IPS DF 4.7 (cell line): ENCODE measurements at regions not wholly inside any gene's neighbourhood (a gene's known extent, or its start where the extent isn't known, plus 50 kb on each side); places are given as distances from the start of the nearest gene placed in this dataset.

Experiments used
- DNase-seq: peaks from one replicate; pipeline ENCODE4 v3.0.0-alpha.2; 2013; ENCODE audit warnings: low spot score; ENCODE audit errors: extremely low read depth

DNA sequence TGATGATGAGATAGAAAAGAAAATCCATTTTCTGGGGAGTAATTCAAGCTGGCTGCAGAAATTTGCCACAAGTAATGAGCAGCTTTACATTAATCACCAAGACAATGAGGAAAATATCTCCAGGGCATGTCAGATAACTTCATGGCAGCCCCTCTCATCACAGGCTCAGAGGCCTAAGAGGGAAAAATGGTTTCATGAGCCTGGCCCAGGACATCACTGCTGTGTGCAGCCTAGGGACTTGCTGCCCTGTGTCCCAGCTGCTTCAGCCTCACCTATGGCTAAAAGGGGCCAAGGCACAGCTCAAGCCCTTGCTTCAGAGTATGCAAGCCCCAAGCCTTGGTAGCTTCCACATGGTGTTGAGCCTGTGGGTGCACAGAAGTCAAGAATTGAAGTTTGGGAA, 161.7 kb downstream of the OPA1 start:
- DNase-seq = no peak

DNA sequence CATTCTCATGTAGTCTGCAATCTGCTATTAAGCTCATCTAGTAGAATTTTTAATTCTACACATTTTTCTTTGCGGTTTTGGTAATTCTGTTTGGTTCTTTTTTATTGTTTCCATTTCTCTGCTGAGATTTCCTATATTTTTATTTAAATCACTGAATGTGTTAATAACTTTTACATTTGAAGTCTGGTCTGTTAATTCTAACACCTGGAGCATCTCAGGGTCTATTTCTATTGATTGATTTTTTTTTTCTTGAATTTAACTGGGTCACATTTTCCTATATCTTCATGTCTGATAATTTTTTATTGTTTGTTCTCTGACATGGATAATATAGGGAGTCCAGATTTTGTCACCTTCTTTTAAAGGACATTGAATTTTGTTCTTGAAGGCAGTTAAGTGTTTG, 163.5 kb downstream of the OPA1 start:
- no peak for DNase-seq

DNA sequence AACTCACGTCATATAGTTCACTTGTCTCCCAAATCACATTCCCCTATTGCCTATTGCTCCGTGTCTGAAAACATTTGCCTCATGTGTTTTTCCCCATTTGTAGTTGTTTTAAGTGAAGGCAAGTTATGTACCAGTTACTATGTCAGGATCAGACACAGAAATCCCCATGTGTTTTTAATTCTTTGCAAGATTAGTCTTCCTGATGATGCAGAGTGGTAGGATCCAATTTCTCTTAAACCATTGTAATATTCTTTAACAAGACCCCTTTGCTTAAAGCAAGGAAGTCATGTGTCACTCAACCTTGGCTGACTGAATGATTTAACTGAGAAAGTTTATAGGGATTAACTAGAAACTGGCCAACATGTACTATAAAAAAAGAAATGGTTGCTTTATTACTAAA, 164.4 kb downstream of the OPA1 start:
- DNase-seq = no peak

DNA sequence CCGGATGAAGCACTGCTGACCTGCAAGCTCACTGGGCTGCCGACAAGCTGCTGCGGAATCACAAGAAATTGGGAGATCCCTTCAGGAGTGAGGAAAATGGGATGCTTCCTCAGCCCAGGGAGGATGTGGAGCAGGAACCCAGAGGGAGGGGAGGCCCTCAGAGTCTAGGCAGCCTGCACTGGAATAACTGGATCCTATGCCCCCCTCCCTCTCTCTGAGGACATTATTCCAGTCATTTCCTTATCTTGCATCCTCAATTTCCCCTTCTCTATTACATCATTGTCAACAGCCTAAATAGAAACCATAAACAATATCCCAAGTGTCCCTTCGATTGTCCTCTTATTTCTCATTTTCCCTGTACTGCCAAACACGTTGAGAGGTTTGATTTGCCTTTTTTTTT, 169.0 kb downstream of the OPA1 start:
- DNase-seq = no peak

DNA sequence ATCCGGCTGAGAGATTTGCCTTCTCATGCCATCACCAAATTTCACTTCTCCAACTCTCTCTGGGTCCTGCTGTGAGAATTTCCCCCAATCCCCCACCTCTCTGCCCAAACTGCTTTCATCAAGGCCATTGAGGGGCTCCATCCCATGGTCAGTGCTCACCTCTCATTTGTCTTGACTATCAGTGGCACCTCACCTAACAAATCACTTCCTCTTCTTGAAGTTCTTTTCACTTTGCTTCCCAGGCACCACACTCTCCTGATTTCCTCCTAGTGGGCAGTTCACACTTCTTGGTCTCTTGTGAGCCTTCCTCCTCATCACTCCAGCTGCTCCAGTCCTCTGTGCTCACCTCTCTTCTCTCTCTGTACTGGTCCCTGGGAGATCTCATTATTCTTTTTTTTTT, 169.6 kb downstream of the OPA1 start:
- no peak for DNase-seq

DNA sequence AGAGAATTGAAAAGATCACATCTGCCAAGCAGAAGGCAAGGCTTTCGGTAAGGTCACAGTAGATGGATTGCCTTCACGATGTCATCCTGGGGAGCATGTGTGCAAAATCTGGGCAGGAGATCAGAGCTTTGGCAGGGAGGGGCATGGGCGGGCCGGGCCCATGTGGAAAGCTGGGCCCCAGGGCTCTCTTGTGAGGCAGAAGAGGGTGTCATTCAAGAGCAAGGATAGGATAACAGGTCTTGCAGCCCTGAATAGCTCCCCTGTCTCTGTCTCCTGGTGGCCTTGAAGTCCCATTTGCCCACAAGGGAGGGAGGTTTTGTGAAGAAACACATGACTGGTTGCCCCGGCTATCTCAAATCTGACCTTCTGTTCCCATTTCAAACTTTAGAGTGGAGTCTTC, 172.0 kb downstream of the OPA1 start:
- DNase-seq = no peak

DNA sequence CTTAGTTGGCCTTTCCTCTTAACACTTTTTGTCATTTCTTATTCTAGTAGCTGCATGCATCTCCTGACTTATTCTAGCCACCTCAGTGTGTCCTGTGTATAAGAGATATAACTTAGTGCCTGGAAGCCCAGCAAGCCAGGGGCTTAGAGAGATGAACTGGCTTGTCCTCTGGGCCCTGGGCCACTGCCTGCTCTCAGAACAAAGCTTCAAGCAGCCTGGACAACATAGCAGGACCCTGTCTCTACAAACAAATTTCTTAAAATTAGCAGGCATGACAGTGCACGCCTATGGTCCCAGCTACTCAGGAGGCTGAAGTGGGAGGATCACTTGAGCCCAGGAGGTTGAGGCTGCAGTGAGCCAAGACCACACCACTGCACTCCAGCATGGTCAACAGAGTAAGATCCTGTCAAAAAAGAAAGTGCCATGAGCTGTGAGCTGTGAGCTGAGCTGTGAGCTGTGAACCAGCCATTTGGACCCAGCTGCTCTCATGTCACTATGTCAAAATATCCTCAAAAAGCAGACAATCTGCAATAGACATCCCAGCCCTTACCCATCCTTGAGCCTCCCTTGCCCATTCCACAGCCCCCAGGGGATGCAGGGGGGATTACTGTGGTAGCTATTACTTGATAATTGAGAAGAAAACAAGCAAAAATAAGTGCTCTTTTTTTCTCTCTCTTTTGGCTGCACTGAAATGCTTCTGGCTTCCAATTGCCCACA, 174.5 kb downstream of the OPA1 start:
- DNase-seq = no peak

DNA sequence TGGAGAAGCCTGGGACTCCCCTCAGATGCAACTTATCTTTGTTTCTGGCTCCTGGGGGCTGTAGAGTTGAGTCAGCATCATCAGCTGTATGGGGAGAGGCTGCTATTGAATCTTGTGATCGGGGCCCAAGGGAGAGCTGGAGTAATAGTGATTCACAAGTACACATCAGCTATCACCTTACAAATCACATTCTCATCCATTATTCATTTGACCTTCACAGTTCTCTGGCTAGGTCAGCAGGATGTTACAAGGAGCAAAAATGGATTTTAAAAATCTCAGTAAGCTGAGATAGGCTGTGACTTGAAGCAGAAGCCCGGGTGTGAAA, 175.0 kb downstream of the OPA1 start:
- DNase-seq = no peak

DNA sequence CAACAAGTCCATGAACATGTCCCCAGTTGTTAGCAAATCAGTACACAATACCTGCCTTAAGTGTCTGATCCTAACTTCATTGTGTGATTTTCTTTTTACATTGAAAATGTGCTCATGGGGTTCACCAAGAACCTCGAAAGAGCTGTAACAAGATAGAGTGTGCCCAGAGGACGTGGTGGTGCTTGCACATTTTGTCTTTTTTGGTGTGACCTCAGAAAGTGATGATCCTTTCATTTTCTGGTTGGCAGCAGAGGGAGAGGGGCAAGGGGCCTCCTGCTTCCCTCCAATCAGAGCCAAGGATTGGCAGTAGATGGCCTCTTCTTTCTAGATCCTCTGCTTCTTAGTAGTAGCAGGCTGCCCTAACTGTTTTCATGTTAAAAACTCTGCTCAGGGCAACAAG, 176.4 kb downstream of the OPA1 start:
- DNase-seq = no peak

DNA sequence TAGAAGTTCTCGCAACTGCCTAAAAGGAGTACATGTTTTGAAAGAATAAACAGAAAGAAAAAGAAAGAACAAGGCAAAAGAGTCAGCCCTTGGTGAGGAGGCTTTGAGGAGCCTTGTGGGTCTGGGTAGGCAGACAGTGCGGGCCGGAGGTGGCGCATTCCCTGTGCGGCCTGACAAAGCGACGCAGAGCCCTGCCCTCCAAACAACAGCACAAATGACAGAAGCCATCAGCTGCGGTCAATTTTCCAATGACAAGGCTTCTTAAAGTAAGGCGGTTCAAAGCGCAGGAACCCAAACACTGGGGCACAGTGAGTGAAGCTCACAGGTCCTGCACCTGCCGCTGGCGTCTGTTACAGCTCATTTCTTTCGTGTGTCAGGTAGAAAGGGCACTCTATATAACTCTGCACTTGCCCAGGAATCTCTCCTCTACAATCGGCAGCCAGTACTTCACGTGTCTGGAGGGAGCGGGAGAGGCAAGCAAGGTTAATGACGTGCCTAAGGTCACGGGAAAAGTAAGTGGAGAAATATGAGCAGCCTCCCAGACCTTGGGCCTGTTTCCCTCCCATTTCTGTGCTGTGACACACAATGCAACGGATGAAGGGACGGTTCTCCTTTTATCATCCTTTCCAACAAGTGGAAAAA, 178.1 kb downstream of the OPA1 start:
- DNase-seq = no peak

DNA sequence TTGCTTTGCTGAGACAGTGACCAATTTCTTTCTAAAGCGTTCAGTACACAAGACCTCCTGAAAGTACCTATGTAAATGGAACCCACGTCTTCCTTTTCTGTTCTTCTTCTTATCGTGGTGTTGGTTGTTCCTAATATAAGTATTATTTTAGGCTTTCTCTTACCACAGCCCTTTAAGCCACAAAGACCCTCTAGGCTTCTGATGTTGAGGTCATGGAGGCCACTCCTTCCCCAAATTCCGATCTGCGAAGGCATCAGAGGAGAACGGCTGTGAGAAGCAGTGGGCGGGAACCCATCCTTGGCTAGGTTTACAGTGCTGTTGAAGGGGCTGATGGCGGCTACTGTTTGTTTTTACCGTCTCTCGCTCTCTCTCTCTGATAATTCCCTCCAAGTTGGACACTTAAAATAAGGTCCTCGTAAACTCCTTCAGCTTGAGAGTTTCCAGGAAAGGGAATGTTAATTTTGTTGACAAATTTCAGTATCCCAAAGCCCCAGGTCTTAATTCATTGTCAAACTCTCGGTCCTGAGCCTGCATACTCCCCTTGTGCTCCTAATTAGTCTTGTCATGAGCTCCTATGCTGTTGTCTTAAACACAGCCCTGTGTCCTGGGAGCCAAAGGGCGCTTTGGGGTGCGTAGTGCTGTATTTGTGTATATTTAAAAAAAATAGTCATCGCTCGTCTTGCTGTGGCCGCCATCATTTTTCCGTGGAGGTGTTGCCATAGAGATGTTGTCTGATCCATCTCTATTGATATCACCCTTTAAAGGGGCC, 178.8 kb downstream of the OPA1 start:
- DNase-seq = no peak

DNA sequence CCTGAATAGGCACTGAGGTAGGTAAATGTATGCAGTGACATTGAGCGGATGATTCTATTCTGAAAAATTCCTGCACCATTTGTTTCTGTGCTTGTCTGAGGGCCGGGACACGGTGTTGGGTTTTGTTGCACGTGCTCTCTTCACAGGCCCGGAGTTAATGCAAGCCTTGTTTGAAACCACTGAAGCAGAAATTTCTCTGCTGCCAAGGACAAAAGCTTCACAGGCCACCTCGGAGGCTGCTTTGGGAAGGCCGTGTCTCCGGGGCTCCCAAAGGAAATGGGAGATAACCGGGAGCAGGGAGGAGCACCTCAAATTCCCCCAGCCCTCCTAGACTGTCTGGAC, 179.4 kb downstream of the OPA1 start:
- DNase-seq = no peak

DNA sequence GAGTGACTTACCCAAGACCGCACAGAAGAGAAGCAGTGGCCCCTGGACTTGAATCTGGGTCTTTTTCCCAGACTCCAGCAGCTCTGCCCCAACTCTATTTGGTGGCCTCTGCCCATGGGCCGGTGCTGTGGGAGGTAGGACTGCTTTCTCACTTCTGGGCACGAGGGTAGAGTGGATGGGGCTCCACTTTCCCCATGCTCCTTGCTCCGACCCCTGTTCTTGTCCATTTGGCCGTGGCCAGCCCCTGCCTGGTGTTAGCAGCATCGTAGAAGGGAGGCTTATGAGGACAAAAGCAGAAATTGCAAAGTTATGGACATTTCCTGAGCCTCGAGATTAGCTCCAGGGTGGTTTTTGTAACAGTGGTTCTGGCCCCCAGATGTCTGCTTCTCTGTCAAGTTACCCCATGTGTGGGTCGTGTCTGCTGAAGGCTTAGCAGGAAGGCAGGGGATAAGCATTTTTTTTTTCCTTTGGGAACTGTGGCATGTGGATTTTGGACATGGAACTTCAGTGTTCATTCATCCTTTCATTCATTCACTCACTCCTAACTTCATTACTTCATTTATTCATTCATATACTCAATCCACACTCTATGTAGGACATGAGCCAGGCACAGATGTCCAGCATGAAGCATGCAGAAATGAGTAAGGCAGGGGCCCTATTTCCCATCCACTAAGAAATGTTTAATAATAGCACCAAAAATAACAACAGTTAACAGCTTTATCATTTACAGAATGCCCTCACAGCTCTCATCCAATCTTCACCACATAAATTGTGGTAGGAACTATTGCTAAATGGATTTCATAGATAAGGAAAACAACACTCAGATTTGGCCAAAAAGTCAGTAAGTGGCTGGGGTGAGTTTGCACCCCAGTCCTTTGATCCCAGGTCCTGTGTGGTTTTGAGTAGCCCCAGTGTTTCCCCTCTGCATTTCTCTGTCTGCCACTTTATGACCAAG, 180.5 kb downstream of the OPA1 start:
- no peak for DNase-seq

DNA sequence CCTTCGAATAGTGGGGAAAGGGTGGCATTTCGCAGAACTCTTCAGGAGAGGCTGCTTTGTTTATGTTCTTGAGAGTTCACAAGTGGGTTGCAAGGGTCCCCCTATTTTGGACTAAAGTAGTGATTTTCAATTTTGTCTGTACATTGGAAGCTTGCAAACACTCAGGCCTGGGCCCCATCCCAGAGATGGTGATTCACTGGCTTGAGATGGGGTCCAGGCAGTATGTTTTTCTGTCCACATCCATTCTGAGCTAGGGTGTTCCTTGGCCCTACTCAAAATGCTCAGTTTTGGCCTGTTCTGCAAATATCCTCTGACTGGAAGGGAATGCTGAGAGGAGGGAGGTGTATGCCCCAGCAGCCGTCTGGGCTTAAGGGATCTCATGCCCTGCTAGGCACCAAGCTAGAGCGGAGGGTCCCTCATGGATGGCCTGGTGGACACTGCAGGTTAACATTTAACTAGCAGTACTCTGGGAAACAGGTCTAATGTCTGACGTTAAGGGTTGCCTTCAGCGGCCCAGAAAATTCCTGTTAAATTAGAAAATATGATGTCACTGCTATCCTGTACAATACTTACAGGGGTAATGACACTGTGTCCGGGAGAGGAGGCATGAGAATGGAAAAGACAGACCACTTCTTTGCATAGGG, 181.4 kb downstream of the OPA1 start:
- DNase-seq = no peak

DNA sequence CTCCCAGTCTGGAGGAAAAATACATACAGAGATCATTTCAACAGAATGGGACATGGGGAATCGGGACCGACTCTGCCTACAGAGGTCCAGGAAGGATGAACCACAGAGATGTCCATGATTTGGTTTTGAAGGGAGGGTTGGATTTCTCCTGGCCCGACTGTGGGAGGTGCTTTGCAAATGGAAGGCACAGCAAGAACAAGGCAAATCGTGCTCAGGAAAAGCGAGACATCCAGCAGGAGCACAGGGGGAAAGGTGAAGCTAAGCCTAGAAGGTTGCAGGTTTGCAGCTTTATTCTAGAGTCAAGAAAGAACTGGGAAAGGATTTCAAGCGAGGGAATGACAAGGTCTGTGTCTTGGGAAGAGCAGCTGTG, 181.9 kb downstream of the OPA1 start:
- no peak for DNase-seq

DNA sequence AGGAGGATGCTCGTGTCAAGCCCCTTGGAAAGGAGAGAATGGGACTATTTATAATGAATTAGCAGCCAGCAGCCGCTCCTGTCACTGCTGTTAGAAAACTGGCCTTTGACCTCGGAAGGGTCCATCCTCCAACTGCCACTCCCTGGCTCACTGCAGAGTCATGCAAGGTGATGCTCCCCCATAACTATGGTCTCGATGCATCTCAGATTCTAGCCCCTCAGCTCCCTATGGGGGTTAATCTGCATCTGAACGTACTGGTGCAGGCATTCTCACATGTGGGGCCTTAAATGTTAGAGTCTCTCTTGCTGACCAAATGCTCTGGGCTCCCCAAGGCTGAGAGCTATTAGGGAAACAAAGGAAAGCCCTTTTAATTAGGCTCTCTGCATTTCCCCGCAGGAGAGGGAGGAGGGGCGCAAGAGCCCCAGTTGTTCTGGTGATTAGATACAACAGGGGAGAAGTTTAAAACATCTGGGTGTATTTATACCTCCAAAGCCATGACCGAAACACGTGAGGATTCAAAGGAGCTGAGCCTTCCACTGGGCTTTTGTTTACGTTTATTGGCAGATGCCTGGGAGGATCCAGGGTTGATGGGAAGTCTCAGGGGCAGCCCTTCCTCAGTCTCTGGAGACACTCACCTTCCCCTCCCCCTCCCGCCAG, 182.5 kb downstream of the OPA1 start:
- no peak for DNase-seq

DNA sequence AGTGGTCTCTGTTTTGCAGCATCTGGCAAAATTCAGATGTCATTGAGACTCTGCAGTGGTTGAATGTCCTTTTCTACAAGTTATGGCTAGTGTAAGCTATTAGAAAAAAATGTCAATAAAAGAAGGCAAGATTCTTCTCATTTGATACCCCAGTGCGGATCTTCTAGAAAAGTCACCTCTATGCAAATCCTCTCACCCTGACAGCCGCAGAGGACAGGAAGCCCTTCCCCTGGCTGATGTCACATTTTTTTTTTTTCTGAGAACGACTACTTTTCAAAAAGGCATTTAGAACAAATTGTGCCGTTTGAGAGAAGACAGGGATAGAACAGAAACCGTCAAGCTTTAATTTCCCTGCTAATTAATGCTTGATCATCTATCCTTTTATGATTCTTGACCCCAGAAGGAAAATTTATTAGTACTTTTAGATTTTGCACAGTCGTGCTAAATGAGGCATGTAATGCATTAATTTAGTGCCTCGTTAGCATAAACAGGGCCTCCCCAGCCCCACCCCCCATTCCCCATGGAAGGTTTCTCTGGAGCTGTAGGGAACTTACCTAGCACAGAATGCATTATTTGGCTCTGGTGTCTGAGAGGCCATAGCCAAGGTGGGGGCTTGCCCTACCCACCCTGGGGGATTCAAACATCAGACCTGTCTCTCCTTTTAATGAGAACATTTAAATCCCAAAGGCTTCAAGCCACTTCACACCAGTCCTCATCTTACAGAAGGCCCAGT, 183.8 kb downstream of the OPA1 start:
- DNase-seq = no peak

DNA sequence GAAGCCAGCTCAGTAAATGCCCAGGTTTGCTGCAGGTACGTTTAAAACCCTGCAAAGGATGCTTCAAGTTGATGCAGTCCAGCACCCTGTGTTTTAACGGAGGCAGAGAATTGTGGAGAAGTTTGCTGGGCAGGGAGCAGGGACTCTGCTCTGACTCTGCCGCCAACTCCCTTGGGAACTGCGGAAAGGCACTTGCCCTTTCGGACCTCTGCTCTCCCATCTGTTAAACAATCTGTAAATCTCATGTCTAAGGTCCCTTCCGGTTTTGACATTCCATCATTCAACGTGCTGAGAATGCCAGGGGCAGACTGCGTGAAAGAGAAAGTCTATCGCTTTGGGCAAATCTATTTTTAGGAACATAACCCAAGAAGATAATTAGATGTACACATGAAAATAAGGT, 184.5 kb downstream of the OPA1 start:
- no peak for DNase-seq

DNA sequence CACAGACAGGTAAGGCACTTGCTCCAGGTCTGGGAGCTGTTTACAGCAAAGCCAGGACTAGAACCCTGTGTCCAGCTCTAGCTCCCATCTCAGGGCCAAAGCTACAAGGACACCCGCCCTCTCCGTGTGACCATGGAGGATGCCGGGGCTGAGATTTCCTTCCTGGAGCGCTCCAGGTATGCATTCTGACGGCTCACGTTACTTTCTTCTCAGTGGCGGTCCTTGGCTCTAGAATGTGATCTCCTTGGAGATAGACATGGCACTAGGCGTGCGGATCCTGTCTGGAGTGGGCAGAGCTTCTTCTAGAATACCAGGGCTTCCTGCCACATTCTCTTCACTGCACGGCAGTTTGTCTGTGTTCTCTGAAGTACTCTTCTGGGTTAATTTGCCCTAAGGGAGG, 185.7 kb downstream of the OPA1 start:
- no peak for DNase-seq

DNA sequence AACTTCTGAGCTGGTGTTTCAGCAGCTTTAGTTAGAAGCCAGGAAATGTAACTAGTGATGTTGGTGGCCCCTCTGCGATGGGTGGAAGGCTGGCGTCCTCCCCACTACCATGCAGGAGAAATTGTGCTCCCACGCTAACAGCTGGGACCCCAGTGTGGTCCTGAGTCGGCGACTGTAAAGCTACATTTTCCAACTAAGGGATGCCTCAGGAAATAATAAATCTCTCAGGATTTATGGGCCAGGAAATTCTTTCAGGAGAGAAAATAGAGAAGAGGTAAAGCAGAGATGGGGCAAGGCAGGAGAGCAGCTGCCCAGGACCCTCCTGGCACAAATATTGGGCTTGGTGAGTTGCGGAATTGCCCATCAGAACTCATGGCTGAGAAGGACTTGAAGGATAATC, 186.9 kb downstream of the OPA1 start:
- no peak for DNase-seq
